ENCODE measurements at regions not wholly inside any gene's neighbourhood (a gene's known extent, or its start where the extent isn't known, plus 50 kb on each side); places are given as distances from the start of the nearest gene placed in this dataset.

- no peaks in the 10 kb centered on the region for H3K27me3 ChIP-seq (ENCODE audit: control insufficient read depth in 1 of 2, insufficient read depth in 2 of 2, low read length in 2 of 2)
These were observed 605.5 kb upstream of the CDH7 start for GRCh38 chr18:65145312-65145711.

GRCh38 chr18:65133610-65134009 lies 617.2 kb upstream of the CDH7 start:
- H3K9me3 ChIP-seq (ENCODE audit: control insufficient read depth in 1 of 2, low read length in 2 of 2), result peaks cover 4 to 5% of the 10 kb centered on the region in 2 donors
- no peaks in the 10 kb centered on the region for H3K4me1 ChIP-seq (ENCODE audit: control insufficient read depth in 1 of 2, insufficient read depth in 2 of 2, low read length in 2 of 2)
- no peaks in the 10 kb centered on the region for H3K27me3 ChIP-seq (ENCODE audit: control insufficient read depth in 1 of 2, insufficient read depth in 2 of 2, low read length in 2 of 2)
- H3K4me3 ChIP-seq (ENCODE audit: low read depth in 1 of 2, low read length in 2 of 2), result no peak overlapping the region
- H3K36me3 ChIP-seq (ENCODE audit: control insufficient read depth in 1 of 2, insufficient read depth in 2 of 2, low read length in 2 of 2), result no peaks in the 10 kb centered on the region
- no peak overlapping the region for H3K9ac ChIP-seq (ENCODE audit: low read depth in 1 of 2, low read length in 2 of 2)
- no peak overlapping the region for H3K27ac ChIP-seq (ENCODE audit: low read depth, low read length)

More at GRCh38 chr18:65145312-65145711, 605.5 kb upstream of the CDH7 start:
- H3K36me3 ChIP-seq (ENCODE audit: control insufficient read depth in 1 of 2, insufficient read depth in 2 of 2, low read length in 2 of 2), result no peaks in the 10 kb centered on the region
- H3K4me3 ChIP-seq (ENCODE audit: low read depth in 1 of 2, low read length in 2 of 2), result no peak overlapping the region
- H3K27ac ChIP-seq (ENCODE audit: low read depth, low read length), result no peak overlapping the region
- H3K4me1 ChIP-seq (ENCODE audit: control insufficient read depth in 1 of 2, insufficient read depth in 2 of 2, low read length in 2 of 2), result no peaks in the 10 kb centered on the region
- no peaks in the 10 kb centered on the region for H3K9me3 ChIP-seq (ENCODE audit: control insufficient read depth in 1 of 2, low read length in 2 of 2)
- H3K9ac ChIP-seq (ENCODE audit: low read depth in 1 of 2, low read length in 2 of 2), result no peak overlapping the region

DNA sequence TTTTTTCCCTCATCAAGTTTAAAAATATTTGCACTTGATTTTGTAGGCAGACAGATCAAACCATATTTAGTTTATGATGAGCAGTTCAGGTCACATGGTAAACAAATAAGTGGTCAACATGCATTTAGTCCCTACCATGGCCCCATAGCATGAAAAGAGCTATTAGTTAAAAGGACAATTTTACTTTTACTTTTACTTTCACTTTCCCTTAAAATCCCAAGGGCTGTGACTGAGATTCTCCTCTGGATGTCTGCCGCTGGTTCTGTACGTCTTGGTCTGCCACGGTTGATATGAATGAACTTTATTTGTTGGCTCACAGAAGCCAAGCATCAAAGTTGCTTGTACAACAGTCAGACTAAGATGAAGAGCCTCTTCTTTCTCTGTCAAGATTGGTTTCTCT lies 626.2 kb upstream of the CDH7 start:
- peak overlapping the region in 1 of 2 donors; percentile 25 for H3K4me3 ChIP-seq (ENCODE audit: low read depth in 1 of 2, low read length in 2 of 2)
- H3K27me3 ChIP-seq (ENCODE audit: control insufficient read depth in 1 of 2, insufficient read depth in 2 of 2, low read length in 2 of 2), result no peaks in the 10 kb centered on the region
- no peaks in the 10 kb centered on the region for H3K4me1 ChIP-seq (ENCODE audit: control insufficient read depth in 1 of 2, insufficient read depth in 2 of 2, low read length in 2 of 2)
- no peaks in the 10 kb centered on the region for H3K36me3 ChIP-seq (ENCODE audit: control insufficient read depth in 1 of 2, insufficient read depth in 2 of 2, low read length in 2 of 2)
- H3K9ac ChIP-seq (ENCODE audit: low read depth in 1 of 2, low read length in 2 of 2), result no peak overlapping the region
- H3K27ac ChIP-seq (ENCODE audit: low read depth, low read length), result no peak overlapping the region
- peaks cover 5 to 8% of the 10 kb centered on the region in 2 donors for H3K9me3 ChIP-seq (ENCODE audit: control insufficient read depth in 1 of 2, low read length in 2 of 2)

DNA sequence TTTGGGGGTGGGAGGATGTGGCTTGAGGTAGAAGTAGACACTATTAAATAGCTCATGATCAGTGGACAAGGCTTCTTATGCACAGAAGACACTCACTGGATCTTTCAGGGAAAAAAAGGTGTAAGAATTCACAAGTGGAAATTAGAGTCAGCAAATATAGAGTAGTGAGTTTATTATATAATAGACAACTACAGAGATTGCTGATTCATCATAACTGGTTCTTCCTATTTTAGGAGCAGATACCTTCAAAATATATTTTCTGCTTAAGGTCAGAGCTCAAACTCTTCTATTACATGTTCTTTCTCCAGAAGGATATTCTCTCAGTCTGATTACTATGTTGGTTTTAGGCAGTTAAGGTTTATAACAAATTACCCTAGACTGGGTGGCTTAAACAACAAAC lies 646.9 kb upstream of the CDH7 start:
- Histone ChIP-seq H3K9ac (ENCODE audit: low read depth in 1 of 2, low read length in 2 of 2) (no peak overlapping the region), H3K27ac (ENCODE audit: low read depth, low read length) (no peak overlapping the region), H3K4me3 (ENCODE audit: low read depth in 1 of 2, low read length in 2 of 2) (no peak overlapping the region), H3K4me1 (ENCODE audit: control insufficient read depth in 1 of 2, insufficient read depth in 2 of 2, low read length in 2 of 2) (no peaks in the 10 kb centered on the region), H3K27me3 (ENCODE audit: control insufficient read depth in 1 of 2, insufficient read depth in 2 of 2, low read length in 2 of 2) (no peaks in the 10 kb centered on the region), H3K9me3 (ENCODE audit: control insufficient read depth in 1 of 2, low read length in 2 of 2) (peaks cover 0 to 10% of the 10 kb centered on the region in 2 donors), H3K36me3 (ENCODE audit: control insufficient read depth in 1 of 2, insufficient read depth in 2 of 2, low read length in 2 of 2) (no peaks in the 10 kb centered on the region)

DNA sequence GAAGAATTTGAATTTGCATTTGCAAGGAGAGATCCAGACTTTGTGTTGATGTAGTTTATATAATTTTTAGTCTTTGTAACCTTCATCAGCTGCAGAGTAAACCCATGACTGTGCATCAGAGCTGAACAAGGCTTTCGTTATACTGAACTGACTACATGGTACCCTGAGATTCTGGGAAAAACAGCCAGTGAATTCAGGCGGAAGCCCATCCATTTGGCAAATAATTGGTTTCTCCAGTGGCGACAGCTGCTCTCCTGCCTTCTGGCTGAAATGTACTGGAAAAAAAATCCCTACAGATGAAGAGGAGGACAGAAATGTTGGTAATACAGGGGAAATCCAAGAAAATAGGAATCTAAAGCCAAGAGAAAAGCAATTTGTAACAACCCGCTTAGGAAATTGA lies 657.5 kb upstream of the CDH7 start:
- H3K4me1 ChIP-seq (ENCODE audit: control insufficient read depth in 1 of 2, insufficient read depth in 2 of 2, low read length in 2 of 2), result no peaks in the 10 kb centered on the region
- H3K27me3 ChIP-seq (ENCODE audit: control insufficient read depth in 1 of 2, insufficient read depth in 2 of 2, low read length in 2 of 2), result no peaks in the 10 kb centered on the region
- H3K36me3 ChIP-seq (ENCODE audit: control insufficient read depth in 1 of 2, insufficient read depth in 2 of 2, low read length in 2 of 2), result no peaks in the 10 kb centered on the region
- H3K4me3 ChIP-seq (ENCODE audit: low read depth in 1 of 2, low read length in 2 of 2), result no peak overlapping the region
- no peaks in the 10 kb centered on the region for H3K9me3 ChIP-seq (ENCODE audit: control insufficient read depth in 1 of 2, low read length in 2 of 2)
- no peak overlapping the region for H3K9ac ChIP-seq (ENCODE audit: low read depth in 1 of 2, low read length in 2 of 2)
- no peak overlapping the region for H3K27ac ChIP-seq (ENCODE audit: low read depth, low read length)

DNA sequence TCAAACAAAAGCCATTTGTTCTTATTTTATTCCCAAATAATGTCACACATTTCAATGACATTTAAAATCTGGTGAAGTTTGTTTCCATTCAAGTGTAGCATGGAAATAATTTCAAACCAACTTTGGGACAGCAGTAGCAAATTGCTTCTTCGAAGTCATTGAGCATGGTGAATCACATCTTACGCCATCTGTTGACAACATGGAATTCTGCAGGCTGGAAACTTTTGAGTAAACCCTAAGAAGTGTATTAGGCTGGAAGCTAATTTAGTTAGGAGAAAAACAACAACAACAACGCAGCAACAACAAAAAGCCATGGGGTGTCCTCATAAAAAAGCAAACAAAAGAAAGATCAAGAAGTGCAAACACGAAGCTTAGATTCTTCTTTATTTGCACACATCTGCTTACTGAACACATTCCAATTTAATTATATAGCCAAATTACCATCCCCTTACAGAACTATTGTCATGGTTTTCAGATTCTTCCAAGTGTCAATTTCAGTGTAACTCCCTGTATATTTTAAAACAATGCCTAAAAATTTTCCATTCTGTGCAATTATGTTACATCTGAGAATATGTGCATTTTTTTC lies 659.0 kb upstream of the CDH7 start:
- Histone ChIP-seq H3K4me1 (ENCODE audit: control insufficient read depth in 1 of 2, insufficient read depth in 2 of 2, low read length in 2 of 2) (no peaks in the 10 kb centered on the region), H3K4me3 (ENCODE audit: low read depth in 1 of 2, low read length in 2 of 2) (no peak overlapping the region), H3K27me3 (ENCODE audit: control insufficient read depth in 1 of 2, insufficient read depth in 2 of 2, low read length in 2 of 2) (no peaks in the 10 kb centered on the region)

GRCh38 chr18:65082907-65083306 lies 667.9 kb upstream of the CDH7 start:
- H3K9ac ChIP-seq (ENCODE audit: low read depth in 1 of 2, low read length in 2 of 2), result no peak overlapping the region
- no peaks in the 10 kb centered on the region for H3K27me3 ChIP-seq (ENCODE audit: control insufficient read depth in 1 of 2, insufficient read depth in 2 of 2, low read length in 2 of 2)
- H3K27ac ChIP-seq (ENCODE audit: low read depth, low read length), result no peak overlapping the region
- H3K4me1 ChIP-seq (ENCODE audit: control insufficient read depth in 1 of 2, insufficient read depth in 2 of 2, low read length in 2 of 2), result no peaks in the 10 kb centered on the region
- no peaks in the 10 kb centered on the region for H3K9me3 ChIP-seq (ENCODE audit: control insufficient read depth in 1 of 2, low read length in 2 of 2)
- no peaks in the 10 kb centered on the region for H3K36me3 ChIP-seq (ENCODE audit: control insufficient read depth in 1 of 2, insufficient read depth in 2 of 2, low read length in 2 of 2)
- no peak overlapping the region for H3K4me3 ChIP-seq (ENCODE audit: low read depth in 1 of 2, low read length in 2 of 2)

More for the DNA sequence above, 659.0 kb upstream of the CDH7 start:
- no peak overlapping the region for H3K27ac ChIP-seq (ENCODE audit: low read depth, low read length)
- no peak overlapping the region for H3K9ac ChIP-seq (ENCODE audit: low read depth in 1 of 2, low read length in 2 of 2)
- H3K9me3 ChIP-seq (ENCODE audit: control insufficient read depth in 1 of 2, low read length in 2 of 2), result no peaks in the 10 kb centered on the region
- H3K36me3 ChIP-seq (ENCODE audit: control insufficient read depth in 1 of 2, insufficient read depth in 2 of 2, low read length in 2 of 2), result no peaks in the 10 kb centered on the region

DNA sequence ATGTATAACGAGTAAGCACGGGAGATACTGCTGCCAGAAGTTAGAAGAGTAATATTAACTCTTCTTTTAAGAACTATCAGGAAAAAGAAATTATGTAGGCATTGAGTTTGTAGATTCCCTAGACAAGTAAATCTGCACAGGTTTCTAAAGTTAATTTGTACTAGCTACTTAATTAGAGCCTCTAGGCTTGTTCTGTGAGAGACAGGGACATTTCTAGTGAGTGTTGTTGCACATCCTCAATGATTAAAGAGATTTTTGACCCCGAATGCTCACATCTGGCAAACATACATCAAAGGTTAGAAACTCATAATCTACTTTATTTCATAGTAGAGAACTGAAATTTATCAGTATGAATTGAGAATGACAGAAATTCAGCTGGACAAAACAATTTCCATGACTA lies 669.0 kb upstream of the CDH7 start:
- Histone ChIP-seq H3K27me3 (ENCODE audit: control insufficient read depth in 1 of 2, insufficient read depth in 2 of 2, low read length in 2 of 2) (no peaks in the 10 kb centered on the region), H3K4me1 (ENCODE audit: control insufficient read depth in 1 of 2, insufficient read depth in 2 of 2, low read length in 2 of 2) (no peaks in the 10 kb centered on the region), H3K9me3 (ENCODE audit: control insufficient read depth in 1 of 2, low read length in 2 of 2) (no peaks in the 10 kb centered on the region), H3K4me3 (ENCODE audit: low read depth in 1 of 2, low read length in 2 of 2) (no peak overlapping the region), H3K9ac (ENCODE audit: low read depth in 1 of 2, low read length in 2 of 2) (no peak overlapping the region), H3K36me3 (ENCODE audit: control insufficient read depth in 1 of 2, insufficient read depth in 2 of 2, low read length in 2 of 2) (no peaks in the 10 kb centered on the region), H3K27ac (ENCODE audit: low read depth, low read length) (no peak overlapping the region)

DNA sequence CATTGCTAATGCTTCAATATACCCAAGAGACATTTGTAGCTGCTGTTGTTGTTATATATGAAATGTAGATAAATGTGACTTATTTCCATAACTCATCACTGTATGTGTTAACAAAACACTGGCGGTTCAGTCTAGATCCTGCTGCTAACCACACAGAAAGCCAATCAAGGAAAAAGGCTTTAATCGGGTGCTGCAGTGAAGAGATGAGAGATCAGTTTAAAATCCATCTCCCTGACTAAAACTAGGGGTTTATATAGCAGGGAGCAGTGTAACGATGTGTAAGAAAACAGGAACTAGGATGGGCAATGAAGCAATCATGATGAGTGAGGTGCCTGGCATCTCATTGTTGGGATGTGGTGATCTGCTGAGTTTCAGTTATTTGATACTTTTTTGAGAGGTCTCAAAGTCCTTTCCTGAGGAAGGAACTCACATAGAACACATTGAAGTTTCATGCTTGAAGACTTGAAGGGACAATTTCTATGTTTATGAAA lies 677.7 kb upstream of the CDH7 start:
- Histone ChIP-seq H3K4me3 (ENCODE audit: low read depth in 1 of 2, low read length in 2 of 2) (no peak overlapping the region), H3K9me3 (ENCODE audit: control insufficient read depth in 1 of 2, low read length in 2 of 2) (peaks cover 0 to 5% of the 10 kb centered on the region in 2 donors), H3K27me3 (ENCODE audit: control insufficient read depth in 1 of 2, insufficient read depth in 2 of 2, low read length in 2 of 2) (no peaks in the 10 kb centered on the region), H3K4me1 (ENCODE audit: control insufficient read depth in 1 of 2, insufficient read depth in 2 of 2, low read length in 2 of 2) (no peaks in the 10 kb centered on the region), H3K9ac (ENCODE audit: low read depth in 1 of 2, low read length in 2 of 2) (no peak overlapping the region), H3K36me3 (ENCODE audit: control insufficient read depth in 1 of 2, insufficient read depth in 2 of 2, low read length in 2 of 2) (no peaks in the 10 kb centered on the region), H3K27ac (ENCODE audit: low read depth, low read length) (no peak overlapping the region)

- Histone ChIP-seq H3K4me3 (ENCODE audit: low read depth in 1 of 2, low read length in 2 of 2) (peak overlapping the region in 1 of 2 donors; percentile 19), H3K36me3 (ENCODE audit: control insufficient read depth in 1 of 2, insufficient read depth in 2 of 2, low read length in 2 of 2) (no peaks in the 10 kb centered on the region), H3K9ac (ENCODE audit: low read depth in 1 of 2, low read length in 2 of 2) (no peak overlapping the region), H3K27ac (ENCODE audit: low read depth, low read length) (no peak overlapping the region), H3K27me3 (ENCODE audit: control insufficient read depth in 1 of 2, insufficient read depth in 2 of 2, low read length in 2 of 2) (no peaks in the 10 kb centered on the region), H3K4me1 (ENCODE audit: control insufficient read depth in 1 of 2, insufficient read depth in 2 of 2, low read length in 2 of 2) (no peaks in the 10 kb centered on the region), H3K9me3 (ENCODE audit: control insufficient read depth in 1 of 2, low read length in 2 of 2) (no peaks in the 10 kb centered on the region)
These were observed 693.3 kb upstream of the CDH7 start for GRCh38 chr18:65057439-65058083.

Data from duodenal mucosa (tissue), 2 donors.